ENCODE measurements at regions not wholly inside any gene's neighbourhood (a gene's known extent, or its start where the extent isn't known, plus 50 kb on each side); places are given as distances from the start of the nearest gene placed in this dataset.
"Not testable (repeated sequence)": the region's sequence is repeated elsewhere in the genome, so short reads cannot be mapped to it uniquely, and the experiment has no call there.

- intact Hi-C loops (cut with DNase I) = no loop called here
- ATAC-seq = no peak
- no peak for DNase-seq
These were observed 274.0 kb upstream of the KITLG start for GRCh38 chr12:88854260-88854659.

- ATAC-seq; intact Hi-C loops (cut with DNase I): not testable (repeated sequence)
These were observed 267.0 kb upstream of the KITLG start for GRCh38 chr12:88847246-88847645.

GRCh38 chr12:88844426-88844825 lies 264.2 kb upstream of the KITLG start:
- no peak for DNase-seq
- intact Hi-C loops (cut with DNase I) = no loop called here
- no peak for ATAC-seq

More at GRCh38 chr12:88847246-88847645, 267.0 kb upstream of the KITLG start:
- not testable (repeated sequence) for DNase-seq

GRCh38 chr12:88842314-88842713 lies 262.0 kb upstream of the KITLG start:
- no peak for ATAC-seq
- intact Hi-C loops (cut with DNase I) = no loop called here

GRCh38 chr12:88839486-88839885 lies 259.2 kb upstream of the KITLG start:
- no peak for DNase-seq
- ATAC-seq = no peak
- intact Hi-C loops (cut with DNase I) = no loop called here

More at GRCh38 chr12:88842314-88842713, 262.0 kb upstream of the KITLG start:
- DNase-seq = no peak

GRCh38 chr12:88836156-88836555 lies 255.9 kb upstream of the KITLG start:
- ATAC-seq (no peak), DNase-seq (no peak)
- intact Hi-C loops (cut with DNase I) = no loop called here

- no peak for ATAC-seq
- intact Hi-C loops (cut with DNase I) = no loop called here
- DNase-seq = no peak
These were observed 254.0 kb upstream of the KITLG start for GRCh38 chr12:88834226-88834625.

GRCh38 chr12:88833641-88834116 lies 253.4 kb upstream of the KITLG start:
- ATAC-seq (no peak), DNase-seq (no peak)
- intact Hi-C loops (cut with DNase I) = no loop called here

- intact Hi-C loops (cut with DNase I); ATAC-seq; DNase-seq: not testable (repeated sequence)
These were observed 248.3 kb upstream of the KITLG start for GRCh38 chr12:88828537-88828936.

GRCh38 chr12:88820012-88820411 lies 239.7 kb upstream of the KITLG start:
- DNase-seq (no peak), ATAC-seq (no peak)
- intact Hi-C loops (cut with DNase I) = no loop called here

GRCh38 chr12:88816201-88816600 lies 235.9 kb upstream of the KITLG start:
- no peak for DNase-seq
- ATAC-seq = no peak
- intact Hi-C loops (cut with DNase I) = no loop called here

- ATAC-seq = no peak
- intact Hi-C loops (cut with DNase I) = no loop called here
These were observed 234.5 kb upstream of the KITLG start for GRCh38 chr12:88814779-88815178.

GRCh38 chr12:88812610-88813009 lies 232.3 kb upstream of the KITLG start:
- ATAC-seq = no peak
- intact Hi-C loops (cut with DNase I) = no loop called here

More at GRCh38 chr12:88814779-88815178, 234.5 kb upstream of the KITLG start:
- no peak for DNase-seq

GRCh38 chr12:88810806-88811205 lies 230.5 kb upstream of the KITLG start:
- ATAC-seq (no peak), DNase-seq (no peak)
- intact Hi-C loops (cut with DNase I) = no loop called here

More at GRCh38 chr12:88812610-88813009, 232.3 kb upstream of the KITLG start:
- no peak for DNase-seq

GRCh38 chr12:88809841-88810240 lies 229.6 kb upstream of the KITLG start:
- intact Hi-C loops (cut with DNase I); DNase-seq; ATAC-seq: not testable (repeated sequence)

- no peak for ATAC-seq
- intact Hi-C loops (cut with DNase I) = no loop called here
- no peak for DNase-seq
These were observed 225.4 kb upstream of the KITLG start for GRCh38 chr12:88805692-88806091.

- ATAC-seq (no peak), DNase-seq (no peak)
- intact Hi-C loops (cut with DNase I) = no loop called here
These were observed 225.0 kb upstream of the KITLG start for GRCh38 chr12:88805286-88805685.

GRCh38 chr12:88802096-88802706 lies 221.9 kb upstream of the KITLG start:
- intact Hi-C loops (cut with DNase I) = no loop called here
- DNase-seq (no peak), ATAC-seq (no peak)

- intact Hi-C loops (cut with DNase I) = no loop called here
- no peak for ATAC-seq
These were observed 221.2 kb upstream of the KITLG start for GRCh38 chr12:88801227-88802095.

GRCh38 chr12:88793096-88793495 lies 212.8 kb upstream of the KITLG start:
- DNase-seq = no peak
- intact Hi-C loops (cut with DNase I) = no loop called here

More at GRCh38 chr12:88801227-88802095, 221.2 kb upstream of the KITLG start:
- DNase-seq = no peak

More at GRCh38 chr12:88793096-88793495, 212.8 kb upstream of the KITLG start:
- ATAC-seq = no peak

All from left cardiac atrium (tissue), 4 donors.